ENCODE measurements at regions not wholly inside any gene's neighbourhood (a gene's known extent, or its start where the extent isn't known, plus 50 kb on each side); places are given as distances from the start of the nearest gene placed in this dataset.

GRCh38 chr18:43648002-43648401 is 370.7 kb upstream of the SYT4 start:
- DNase-seq (ENCODE audit: low read depth): no peak

GRCh38 chr18:43649649-43650357 is 372.5 kb upstream of the SYT4 start:
- no peak for DNase-seq (ENCODE audit: low read depth)

GRCh38 chr18:43650426-43650825 is 373.1 kb upstream of the SYT4 start:
- no peak for DNase-seq (ENCODE audit: low read depth)

GRCh38 chr18:43651057-43651456 is 373.8 kb upstream of the SYT4 start:
- no peak for DNase-seq (ENCODE audit: low read depth)

- no peak for DNase-seq (ENCODE audit: low read depth)
These were observed 379.3 kb upstream of the SYT4 start for GRCh38 chr18:43656547-43656946.

- no peak for DNase-seq (ENCODE audit: low read depth)
These were observed 384.3 kb upstream of the SYT4 start for GRCh38 chr18:43661570-43661969.

- no peak for DNase-seq (ENCODE audit: low read depth)
These were observed 385.4 kb upstream of the SYT4 start for GRCh38 chr18:43662657-43663056.

- DNase-seq (ENCODE audit: low read depth): no peak
These were observed 385.9 kb upstream of the SYT4 start for GRCh38 chr18:43663159-43663558.

GRCh38 chr18:43664487-43665008 is 387.3 kb upstream of the SYT4 start:
- DNase-seq (ENCODE audit: low read depth): no peak

- DNase-seq (ENCODE audit: low read depth): no peak
These were observed 388.0 kb upstream of the SYT4 start for GRCh38 chr18:43665105-43665788.

GRCh38 chr18:43668866-43669265 is 391.6 kb upstream of the SYT4 start:
- DNase-seq (ENCODE audit: low read depth): no peak

GRCh38 chr18:43671431-43671830 is 394.1 kb upstream of the SYT4 start:
- no peak for DNase-seq (ENCODE audit: low read depth)

- DNase-seq (ENCODE audit: low read depth): no peak
These were observed 402.8 kb upstream of the SYT4 start for GRCh38 chr18:43680096-43680495.

- DNase-seq (ENCODE audit: low read depth): no peak
These were observed 404.4 kb upstream of the SYT4 start for GRCh38 chr18:43681661-43682060.

GRCh38 chr18:43682196-43682595 is 404.9 kb upstream of the SYT4 start:
- no peak for DNase-seq (ENCODE audit: low read depth)

GRCh38 chr18:43686709-43687108 is 409.4 kb upstream of the SYT4 start:
- DNase-seq (ENCODE audit: low read depth): no peak

GRCh38 chr18:43692099-43692690 is 414.9 kb upstream of the SYT4 start:
- no peak for DNase-seq (ENCODE audit: low read depth)

GRCh38 chr18:43702399-43702798 is 425.1 kb upstream of the SYT4 start:
- no peak for DNase-seq (ENCODE audit: low read depth)

- DNase-seq (ENCODE audit: low read depth): no peak
These were observed 425.8 kb upstream of the SYT4 start for GRCh38 chr18:43703050-43703449.

GRCh38 chr18:43705850-43706249 is 428.6 kb upstream of the SYT4 start:
- no peak for DNase-seq (ENCODE audit: low read depth)

GRCh38 chr18:43710135-43710534 is 432.8 kb upstream of the SYT4 start:
- DNase-seq (ENCODE audit: low read depth): no peak

- DNase-seq (ENCODE audit: low read depth): no peak
These were observed 437.2 kb upstream of the SYT4 start for GRCh38 chr18:43714343-43715010.

Data from stimulated activated CD8-positive, alpha-beta memory T cell treated with anti-CD3 and anti-CD28 coated beads, Interleukin-4, amount 100 ng/mL, for 24 hours (primary cell).